ENCODE measurements at regions not wholly inside any gene's neighbourhood (a gene's known extent, or its start where the extent isn't known, plus 50 kb on each side); places are given as distances from the start of the nearest gene placed in this dataset.
"Not testable (repeated sequence)": the region's sequence is repeated elsewhere in the genome, so short reads cannot be mapped to it uniquely, and the experiment has no call there.

GRCh38 chr5:40437452-40437861, 242.3 kb upstream of the PTGER4 start:
- Histone ChIP-seq H3K4me1 (ENCODE audit: control insufficient read depth in 1 of 2, insufficient read depth in 2 of 2, low read length in 2 of 2) (no peaks in the 10 kb centered on the region), H3K27me3 (ENCODE audit: control insufficient read depth in 1 of 2, insufficient read depth in 2 of 2, low read length in 1 of 2) (no peaks in the 10 kb centered on the region), H3K27ac (ENCODE audit: low read depth in 1 of 2, low read length in 2 of 2) (no peak overlapping the region), H3K36me3 (ENCODE audit: control insufficient read depth in 1 of 2, insufficient read depth in 2 of 2, low read length in 1 of 2) (no peaks in the 10 kb centered on the region), H3K9me3 (ENCODE audit: control insufficient read depth, low read length) (no peaks in the 10 kb centered on the region), H3K4me3 (ENCODE audit: low read length in 2 of 2) (no peak overlapping the region)
- DNase-seq (no peak), ATAC-seq (ENCODE audit: low FRiP score) (no peak)
- intact Hi-C loops (cut with DNase I) = no loop called here
- 87 to 89% methylated on average over 4 of the region's 4 CpGs for WGBS, 2 donors

GRCh38 chr5:40436535-40437237, 243.0 kb upstream of the PTGER4 start:
- no peak overlapping the region for H3K27ac ChIP-seq (ENCODE audit: low read depth in 1 of 2, low read length in 2 of 2)
- ATAC-seq (ENCODE audit: low FRiP score) (no peak), DNase-seq (no peak)
- intact Hi-C loops (cut with DNase I) = no loop called here
- no peaks in the 10 kb centered on the region for H3K36me3 ChIP-seq (ENCODE audit: control insufficient read depth in 1 of 2, insufficient read depth in 2 of 2, low read length in 1 of 2)
- H3K4me1 ChIP-seq (ENCODE audit: control insufficient read depth in 1 of 2, insufficient read depth in 2 of 2, low read length in 2 of 2) = no peaks in the 10 kb centered on the region
- H3K27me3 ChIP-seq (ENCODE audit: control insufficient read depth in 1 of 2, insufficient read depth in 2 of 2, low read length in 1 of 2) = no peaks in the 10 kb centered on the region
- H3K4me3 ChIP-seq (ENCODE audit: low read length in 2 of 2) = no peak overlapping the region
- no peaks in the 10 kb centered on the region for H3K9me3 ChIP-seq (ENCODE audit: control insufficient read depth, low read length)
- WGBS, 2 donors = 76 to 82% methylated on average over 9 of the region's 9 CpGs

- DNase-seq; H3K4me1 ChIP-seq (ENCODE audit: control insufficient read depth in 1 of 2, insufficient read depth in 2 of 2, low read length in 2 of 2); H3K27ac ChIP-seq (ENCODE audit: low read depth in 1 of 2, low read length in 2 of 2); H3K9me3 ChIP-seq (ENCODE audit: control insufficient read depth, low read length); ATAC-seq (ENCODE audit: low FRiP score); intact Hi-C loops (cut with DNase I); H3K4me3 ChIP-seq (ENCODE audit: low read length in 2 of 2); H3K27me3 ChIP-seq (ENCODE audit: control insufficient read depth in 1 of 2, insufficient read depth in 2 of 2, low read length in 1 of 2); H3K36me3 ChIP-seq (ENCODE audit: control insufficient read depth in 1 of 2, insufficient read depth in 2 of 2, low read length in 1 of 2): not testable (repeated sequence)
- 80 to 90% methylated on average over 4 of the region's 4 CpGs for WGBS, 2 donors
Observed at GRCh38 chr5:40435706-40436105, 244.0 kb upstream of the PTGER4 start.

GRCh38 chr5:40432836-40433235, 246.9 kb upstream of the PTGER4 start:
- H3K36me3 ChIP-seq (ENCODE audit: control insufficient read depth in 1 of 2, insufficient read depth in 2 of 2, low read length in 1 of 2) = no peaks in the 10 kb centered on the region
- ATAC-seq (ENCODE audit: low FRiP score) (no peak), DNase-seq (no peak)
- no peak overlapping the region for H3K4me3 ChIP-seq (ENCODE audit: low read length in 2 of 2)
- WGBS, 2 donors = 79 to 84% methylated on average over 1 of the region's 1 CpG
- intact Hi-C loops (cut with DNase I) = no loop called here
- H3K9me3 ChIP-seq (ENCODE audit: control insufficient read depth, low read length) = no peaks in the 10 kb centered on the region
- H3K27ac ChIP-seq (ENCODE audit: low read depth in 1 of 2, low read length in 2 of 2) = no peak overlapping the region
- no peaks in the 10 kb centered on the region for H3K27me3 ChIP-seq (ENCODE audit: control insufficient read depth in 1 of 2, insufficient read depth in 2 of 2, low read length in 1 of 2)
- H3K4me1 ChIP-seq (ENCODE audit: control insufficient read depth in 1 of 2, insufficient read depth in 2 of 2, low read length in 2 of 2) = no peaks in the 10 kb centered on the region

GRCh38 chr5:40431734-40432133, 248.0 kb upstream of the PTGER4 start:
- no peaks in the 10 kb centered on the region for H3K27me3 ChIP-seq (ENCODE audit: control insufficient read depth in 1 of 2, insufficient read depth in 2 of 2, low read length in 1 of 2)
- no peak overlapping the region for H3K4me3 ChIP-seq (ENCODE audit: low read length in 2 of 2)
- no peak overlapping the region for H3K27ac ChIP-seq (ENCODE audit: low read depth in 1 of 2, low read length in 2 of 2)
- no peaks in the 10 kb centered on the region for H3K4me1 ChIP-seq (ENCODE audit: control insufficient read depth in 1 of 2, insufficient read depth in 2 of 2, low read length in 2 of 2)
- intact Hi-C loops (cut with DNase I) = no loop called here
- WGBS, 2 donors = 61 to 62% methylated on average over 1 of the region's 1 CpG
- no peaks in the 10 kb centered on the region for H3K36me3 ChIP-seq (ENCODE audit: control insufficient read depth in 1 of 2, insufficient read depth in 2 of 2, low read length in 1 of 2)
- H3K9me3 ChIP-seq (ENCODE audit: control insufficient read depth, low read length) = no peaks in the 10 kb centered on the region
- DNase-seq (no peak), ATAC-seq (ENCODE audit: low FRiP score) (no peak)

- Histone ChIP-seq H3K4me3 (ENCODE audit: low read length in 2 of 2) (no peak overlapping the region), H3K27ac (ENCODE audit: low read depth in 1 of 2, low read length in 2 of 2) (no peak overlapping the region), H3K4me1 (ENCODE audit: control insufficient read depth in 1 of 2, insufficient read depth in 2 of 2, low read length in 2 of 2) (no peaks in the 10 kb centered on the region), H3K9me3 (ENCODE audit: control insufficient read depth, low read length) (no peaks in the 10 kb centered on the region), H3K27me3 (ENCODE audit: control insufficient read depth in 1 of 2, insufficient read depth in 2 of 2, low read length in 1 of 2) (no peaks in the 10 kb centered on the region), H3K36me3 (ENCODE audit: control insufficient read depth in 1 of 2, insufficient read depth in 2 of 2, low read length in 1 of 2) (no peaks in the 10 kb centered on the region)
- ATAC-seq (ENCODE audit: low FRiP score) (no peak), DNase-seq (no peak)
- WGBS, 2 donors = 48 to 62% methylated on average over 3 of the region's 3 CpGs
- intact Hi-C loops (cut with DNase I) = no loop called here
Observed at GRCh38 chr5:40430101-40430710, 249.5 kb upstream of the PTGER4 start.

- Histone ChIP-seq H3K4me1 (ENCODE audit: control insufficient read depth in 1 of 2, insufficient read depth in 2 of 2, low read length in 2 of 2) (no peaks in the 10 kb centered on the region), H3K9me3 (ENCODE audit: control insufficient read depth, low read length) (no peaks in the 10 kb centered on the region), H3K36me3 (ENCODE audit: control insufficient read depth in 1 of 2, insufficient read depth in 2 of 2, low read length in 1 of 2) (no peaks in the 10 kb centered on the region), H3K27ac (ENCODE audit: low read depth in 1 of 2, low read length in 2 of 2) (no peak overlapping the region), H3K27me3 (ENCODE audit: control insufficient read depth in 1 of 2, insufficient read depth in 2 of 2, low read length in 1 of 2) (no peaks in the 10 kb centered on the region), H3K4me3 (ENCODE audit: low read length in 2 of 2) (no peak overlapping the region)
- WGBS, 2 donors = 51 to 66% methylated on average over 2 of the region's 2 CpGs
- no peak for DNase-seq
- no peak for ATAC-seq (ENCODE audit: low FRiP score)
- intact Hi-C loops (cut with DNase I) = no loop called here
Observed at GRCh38 chr5:40429258-40430100, 250.2 kb upstream of the PTGER4 start.

- Histone ChIP-seq H3K27ac (ENCODE audit: low read depth in 1 of 2, low read length in 2 of 2) (no peak overlapping the region), H3K27me3 (ENCODE audit: control insufficient read depth in 1 of 2, insufficient read depth in 2 of 2, low read length in 1 of 2) (no peaks in the 10 kb centered on the region), H3K9me3 (ENCODE audit: control insufficient read depth, low read length) (no peaks in the 10 kb centered on the region), H3K36me3 (ENCODE audit: control insufficient read depth in 1 of 2, insufficient read depth in 2 of 2, low read length in 1 of 2) (no peaks in the 10 kb centered on the region), H3K4me1 (ENCODE audit: control insufficient read depth in 1 of 2, insufficient read depth in 2 of 2, low read length in 2 of 2) (no peaks in the 10 kb centered on the region), H3K4me3 (ENCODE audit: low read length in 2 of 2) (no peak overlapping the region)
- WGBS, 2 donors = 86 to 88% methylated on average over 4 of the region's 4 CpGs
- DNase-seq = no peak
- ATAC-seq (ENCODE audit: low FRiP score) = no peak
- intact Hi-C loops (cut with DNase I) = no loop called here
Observed at GRCh38 chr5:40428815-40429214, 250.9 kb upstream of the PTGER4 start.

Data from aorta (tissue), 5 donors.